Neuronal stem cell (in vitro differentiated cells): ENCODE measurements at regions not wholly inside any gene's neighbourhood (a gene's known extent, or its start where the extent isn't known, plus 50 kb on each side); places are given as distances from the start of the nearest gene placed in this dataset.

ENCODE experiments used
- DNase-seq: peaks from one replicate; pipeline ENCODE4 v3.0.0-alpha.2; 2013; ENCODE audit warnings: low spot score
- H2AFZ ChIP-seq: one replicate; pipeline ENCODE4 v1.6.1; 2013; ENCODE audit warnings: mild to moderate bottlenecking, low read length, inconsistent platforms
- H2AK5ac ChIP-seq: 2 replicates; pipeline ENCODE4 v1.6.1; 2013; ENCODE audit warnings: low read depth, mild to moderate bottlenecking, inconsistent platforms, low read length, moderate library complexity, mixed read lengths
- H2BK120ac ChIP-seq: 2 replicates; pipeline ENCODE4 v1.6.1; 2013; ENCODE audit warnings: low read depth, mild to moderate bottlenecking, inconsistent platforms, low read length, moderate library complexity, mixed read lengths
- H2BK12ac ChIP-seq: one replicate; pipeline ENCODE4 v1.6.1; 2013; ENCODE audit warnings: low read length, inconsistent platforms
- H2BK15ac ChIP-seq: 2 replicates; pipeline ENCODE4 v1.6.1; 2013; ENCODE audit warnings: mild to moderate bottlenecking, low read length, inconsistent platforms, mixed read lengths
- H2BK5ac ChIP-seq: one replicate; pipeline ENCODE4 v1.6.1; 2013; ENCODE audit warnings: inconsistent platforms, mild to moderate bottlenecking, low read length, moderate library complexity
- H3K14ac ChIP-seq: one replicate; pipeline ENCODE4 v1.6.1; 2013; ENCODE audit warnings: low read length, inconsistent platforms
- H3K18ac ChIP-seq: 2 replicates; pipeline ENCODE4 v1.6.1; 2013; ENCODE audit warnings: low read length, inconsistent platforms
- H3K23ac ChIP-seq: 2 replicates; pipeline ENCODE4 v1.6.1; 2013; ENCODE audit warnings: low read depth, mild to moderate bottlenecking, mixed read lengths, low read length, inconsistent platforms; ENCODE audit not compliant: poor library complexity
- H3K27ac ChIP-seq: replicated peaks from 3 replicates; pipeline ENCODE4 v1.5.1; 2013; ENCODE audit warnings: low read length, inconsistent platforms
- H3K27me3 ChIP-seq, 3 experiments: 2 replicates each; pipeline ENCODE4 v1.6.1; 2013; ENCODE audit warnings: low read length in 3 of 3, mild to moderate bottlenecking in 2 of 3, inconsistent platforms in 1 of 3, low read depth in 1 of 3, mixed read lengths in 1 of 3, moderate library complexity in 1 of 3; ENCODE audit not compliant: control insufficient read depth in 3 of 3, insufficient read depth in 3 of 3
- H3K36me3 ChIP-seq, 2 donors: replicated peaks in 1 of 2; 2 replicates each; pipeline ENCODE4 v1.6.1; 2013; ENCODE audit warnings: low read length in 2 of 2; ENCODE audit not compliant: control insufficient read depth in 2 of 2, insufficient read depth in 2 of 2
- H3K4ac ChIP-seq: 2 replicates; pipeline ENCODE4 v1.6.1; 2013; ENCODE audit warnings: inconsistent platforms, mild to moderate bottlenecking, low read length, moderate library complexity
- H3K4me1 ChIP-seq, 2 donors: 1 replicate in 1 of 2; 2 replicates in 1 of 2; pipeline ENCODE4 v1.6.1; 2013; ENCODE audit warnings: low read length in 2 of 2, low read depth in 1 of 2; ENCODE audit not compliant: control insufficient read depth in 2 of 2, insufficient read depth in 1 of 2
- H3K4me2 ChIP-seq: one replicate; pipeline ENCODE4 v1.6.1; 2013; ENCODE audit warnings: mild to moderate bottlenecking, low read length, inconsistent platforms; ENCODE audit not compliant: insufficient read depth, poor library complexity, severe bottlenecking
- H3K4me3 ChIP-seq, 2 donors: 2 replicates each; pipeline ENCODE4 v1.5.1; 2013; ENCODE audit warnings: low read length in 2 of 2, mild to moderate bottlenecking in 2 of 2, inconsistent platforms in 1 of 2, moderate library complexity in 1 of 2
- H3K79me1 ChIP-seq: one replicate; pipeline ENCODE4 v1.6.1; 2013; ENCODE audit warnings: low read depth, mild to moderate bottlenecking, inconsistent platforms, low read length, moderate library complexity
- H3K9ac ChIP-seq: one replicate; pipeline ENCODE4 v1.6.1; 2013; ENCODE audit warnings: mild to moderate bottlenecking, low read depth, low read length, inconsistent platforms; ENCODE audit not compliant: poor library complexity
- H3K9me3 ChIP-seq, 2 donors: replicated peaks in 1 of 2; 2 replicates each; pipeline versions ENCODE3 to v1.6.1; 2013; ENCODE audit warnings: low read length in 2 of 2, mild to moderate bottlenecking in 2 of 2, inconsistent platforms in 1 of 2, low read depth in 1 of 2, mixed read lengths in 1 of 2, moderate library complexity in 1 of 2; ENCODE audit not compliant: control insufficient read depth in 2 of 2, insufficient read depth in 1 of 2
- H4K8ac ChIP-seq: one replicate; pipeline ENCODE4 v1.6.1; 2013; ENCODE audit warnings: low read depth, mild to moderate bottlenecking, inconsistent platforms, low read length, moderate library complexity
- H4K91ac ChIP-seq: one replicate; pipeline ENCODE4 v1.6.1; 2013; ENCODE audit warnings: low read length, low read depth, mild to moderate bottlenecking, inconsistent platforms; ENCODE audit not compliant: poor library complexity
- WGBS, 2 donors: extraction: QIAGEN DNeasy Blood & Tissue Kit; methylation state at CpG; one replicate each; pipeline ENCODE4 v1.1.7; 2013; ENCODE audit warnings: missing lambda C conversion rate in 2 of 2, mixed read lengths in 1 of 2; ENCODE audit not compliant: insufficient read length in 2 of 2, insufficient replicate concordance in 1 of 2; ENCODE audit errors: extremely low coverage in 2 of 2; 5-methylcytosine and 5-hydroxymethylcytosine counted together

- no peaks in the 10 kb centered on the region for H3K36me3 ChIP-seq
- peaks cover 0 to 3% (median 0%) of the 10 kb centered on the region in 3 experiments for H3K27me3 ChIP-seq
- H2BK15ac ChIP-seq, result no peak overlapping the region
- no peak overlapping the region for H2AK5ac ChIP-seq
- no peaks in the 10 kb centered on the region for H3K4me1 ChIP-seq
- H3K4ac ChIP-seq, result no peak overlapping the region
- no peak overlapping the region for H2AFZ ChIP-seq
- H3K4me2 ChIP-seq, result no peak overlapping the region
- no CpG with 5 or more reads among the region's 6 CpGs for WGBS, 2 donors
- no peak overlapping the region for H2BK5ac ChIP-seq
- H4K8ac ChIP-seq, result no peak overlapping the region
- H2BK120ac ChIP-seq, result no peak overlapping the region
- no peak overlapping the region for H3K18ac ChIP-seq
- peaks cover 0 to 2% of the 10 kb centered on the region in 2 donors for H3K9me3 ChIP-seq
- no peak overlapping the region for H3K14ac ChIP-seq
- H3K23ac ChIP-seq, result no peak overlapping the region
- no peak overlapping the region for H3K27ac ChIP-seq
- H4K91ac ChIP-seq, result no peak overlapping the region
- no peak overlapping the region for H3K9ac ChIP-seq
- H3K4me3 ChIP-seq, result no peak overlapping the region
- no peak overlapping the region for H2BK12ac ChIP-seq
- DNase-seq, result no peak
- no peaks in the 10 kb centered on the region for H3K79me1 ChIP-seq
Measured at GRCh38 chr2:65499216-65499615, 66.8 kb upstream of the SPRED2 start.

- Histone ChIP-seq H3K9ac (no peak overlapping the region), H3K4me3 (no peak overlapping the region), H2AK5ac (no peak overlapping the region), H3K27me3 (no peaks in the 10 kb centered on the region), H2BK5ac (no peak overlapping the region), H2BK12ac (no peak overlapping the region), H4K91ac (no peak overlapping the region), H3K23ac (no peak overlapping the region), H3K4me1 (no peaks in the 10 kb centered on the region), H3K79me1 (no peaks in the 10 kb centered on the region), H2BK15ac (no peak overlapping the region), H3K14ac (no peak overlapping the region), H4K8ac (no peak overlapping the region), H3K27ac (no peak overlapping the region), H3K36me3 (no peaks in the 10 kb centered on the region), H3K4ac (no peak overlapping the region), H3K4me2 (no peak overlapping the region), H2AFZ (no peak overlapping the region), H3K18ac (no peak overlapping the region), H2BK120ac (no peak overlapping the region), H3K9me3 (peaks cover 0 to 2% of the 10 kb centered on the region in 2 donors)
- WGBS, 2 donors, result no CpG with 5 or more reads among the region's 4 CpGs
- DNase-seq, result no peak
Measured at GRCh38 chr2:65498396-65498795, 66.0 kb upstream of the SPRED2 start.

GRCh38 chr2:65495251-65495877, 63.0 kb upstream of the SPRED2 start:
- no CpG with 5 or more reads among the region's 4 CpGs for WGBS, 2 donors

GRCh38 chr2:65494078-65494477, 61.7 kb upstream of the SPRED2 start:
- Histone ChIP-seq H3K4me2 (no peak overlapping the region), H3K9me3 (no peaks in the 10 kb centered on the region), H2BK15ac (no peak overlapping the region), H3K4me3 (no peak overlapping the region), H3K27ac (no peak overlapping the region), H3K18ac (no peak overlapping the region), H2AK5ac (no peak overlapping the region), H2BK120ac (no peak overlapping the region), H3K14ac (no peak overlapping the region), H4K8ac (no peak overlapping the region), H3K27me3 (no peaks in the 10 kb centered on the region), H2BK5ac (no peak overlapping the region), H3K23ac (no peak overlapping the region), H3K9ac (no peak overlapping the region), H3K4me1 (no peaks in the 10 kb centered on the region), H2AFZ (no peak overlapping the region), H3K79me1 (no peaks in the 10 kb centered on the region), H2BK12ac (no peak overlapping the region), H3K36me3 (no peaks in the 10 kb centered on the region), H3K4ac (no peak overlapping the region), H4K91ac (no peak overlapping the region)
- no CpG with 5 or more reads among the region's 3 CpGs for WGBS, 2 donors
- DNase-seq, result no peak

More at GRCh38 chr2:65495251-65495877, 63.0 kb upstream of the SPRED2 start:
- H3K27me3 ChIP-seq, result no peaks in the 10 kb centered on the region
- H3K4me3 ChIP-seq, result no peak overlapping the region
- no peak overlapping the region for H2AK5ac ChIP-seq
- H3K27ac ChIP-seq, result no peak overlapping the region
- H3K18ac ChIP-seq, result no peak overlapping the region
- no peak overlapping the region for H2BK12ac ChIP-seq
- no peak overlapping the region for H2BK15ac ChIP-seq
- no peak for DNase-seq
- H3K4me2 ChIP-seq, result no peak overlapping the region
- H3K14ac ChIP-seq, result no peak overlapping the region
- no peak overlapping the region for H4K91ac ChIP-seq
- no peak overlapping the region for H2BK5ac ChIP-seq
- H4K8ac ChIP-seq, result no peak overlapping the region
- H3K23ac ChIP-seq, result no peak overlapping the region
- no peaks in the 10 kb centered on the region for H3K4me1 ChIP-seq
- H3K9ac ChIP-seq, result no peak overlapping the region
- no peak overlapping the region for H3K4ac ChIP-seq
- H2BK120ac ChIP-seq, result no peak overlapping the region
- no peak overlapping the region for H2AFZ ChIP-seq
- no peaks in the 10 kb centered on the region for H3K79me1 ChIP-seq
- no peaks in the 10 kb centered on the region for H3K36me3 ChIP-seq
- no peaks in the 10 kb centered on the region for H3K9me3 ChIP-seq
